ENCODE measurements at regions not wholly inside any gene's neighbourhood (a gene's known extent, or its start where the extent isn't known, plus 50 kb on each side); places are given as distances from the start of the nearest gene placed in this dataset.

DNA sequence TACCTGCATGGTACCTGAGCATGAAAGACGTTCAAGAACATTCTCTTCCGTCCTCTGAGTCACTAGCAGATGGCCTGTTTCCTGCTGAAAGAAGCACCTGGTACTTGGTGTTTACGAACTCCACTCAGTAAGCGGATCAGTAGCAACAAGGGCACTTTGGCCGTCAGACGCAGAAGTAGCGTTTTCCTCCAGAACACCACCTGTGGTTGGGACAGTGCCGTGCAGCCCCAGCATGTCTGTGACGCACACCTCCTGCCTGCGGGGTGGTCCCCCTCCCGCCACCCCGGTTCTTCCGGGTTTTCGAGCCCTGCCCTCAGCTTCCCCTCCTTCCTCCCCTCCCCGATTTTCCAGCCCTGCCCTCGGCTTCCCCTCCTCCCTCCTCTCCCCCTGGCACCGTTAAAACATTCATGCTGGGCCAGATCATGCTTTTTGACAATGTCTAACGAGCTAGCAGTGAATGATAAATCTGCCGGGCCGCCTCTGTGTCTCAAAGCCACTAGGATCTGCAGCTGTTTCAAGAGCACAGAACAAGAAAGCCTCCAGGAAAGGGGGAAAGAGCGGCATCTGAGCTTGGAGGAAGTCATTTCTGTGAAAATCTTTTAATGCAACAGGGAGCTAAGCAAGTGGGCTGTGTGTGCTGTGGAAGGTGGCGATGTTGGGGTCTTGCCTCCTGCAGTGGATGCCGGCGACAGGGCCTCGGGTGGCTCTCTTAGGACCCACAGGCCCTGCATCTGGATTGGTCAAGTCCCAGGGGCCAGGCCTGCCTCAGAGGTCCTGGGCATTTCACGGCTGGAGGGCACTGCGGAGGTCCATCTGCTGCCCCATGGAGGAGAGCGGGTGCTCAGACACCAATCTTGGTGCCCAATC, 207.9 kb downstream of the ERMARD start:
- ATAC-seq (ENCODE audit: insufficient read depth, low FRiP score) = no peak
- Histone ChIP-seq H3K4me3 (no peak overlapping the region), H3K27me3 (ENCODE audit: control insufficient read depth in 3 of 3, insufficient read depth in 3 of 3, low read length in 2 of 3) (peaks cover 0 to 37% (median 4%) of the 10 kb centered on the region in 3 donors), H3K9me3 (ENCODE audit: control insufficient read depth in 4 of 4, insufficient read depth in 3 of 4, low read length in 3 of 4) (peaks cover 0 to 2% (median 0%) of the 10 kb centered on the region in 4 donors), H3K9ac (ENCODE audit: insufficient read depth in 1 of 2, low read length in 2 of 2) (no peak overlapping the region), H3K36me3 (ENCODE audit: control insufficient read depth in 4 of 4, insufficient read depth in 4 of 4, low read length in 4 of 4) (no peaks in the 10 kb centered on the region), H3K27ac (ENCODE audit: low read depth in 1 of 2, low read length in 1 of 2) (peak overlapping the region in 1 of 2 donors; percentile 3), H3K4me1 (ENCODE audit: control insufficient read depth in 5 of 5, insufficient read depth in 5 of 5, low read length in 5 of 5) (peaks cover 0 to 12% (median 0%) of the 10 kb centered on the region in 5 donors)
- 42 to 44% methylated on average over 28 of the region's 28 CpGs for WGBS, 2 donors
- peak in 2 of 3 donors; percentile 36 to 43 for DNase-seq
- TF ChIP-seq, protein P1, sequence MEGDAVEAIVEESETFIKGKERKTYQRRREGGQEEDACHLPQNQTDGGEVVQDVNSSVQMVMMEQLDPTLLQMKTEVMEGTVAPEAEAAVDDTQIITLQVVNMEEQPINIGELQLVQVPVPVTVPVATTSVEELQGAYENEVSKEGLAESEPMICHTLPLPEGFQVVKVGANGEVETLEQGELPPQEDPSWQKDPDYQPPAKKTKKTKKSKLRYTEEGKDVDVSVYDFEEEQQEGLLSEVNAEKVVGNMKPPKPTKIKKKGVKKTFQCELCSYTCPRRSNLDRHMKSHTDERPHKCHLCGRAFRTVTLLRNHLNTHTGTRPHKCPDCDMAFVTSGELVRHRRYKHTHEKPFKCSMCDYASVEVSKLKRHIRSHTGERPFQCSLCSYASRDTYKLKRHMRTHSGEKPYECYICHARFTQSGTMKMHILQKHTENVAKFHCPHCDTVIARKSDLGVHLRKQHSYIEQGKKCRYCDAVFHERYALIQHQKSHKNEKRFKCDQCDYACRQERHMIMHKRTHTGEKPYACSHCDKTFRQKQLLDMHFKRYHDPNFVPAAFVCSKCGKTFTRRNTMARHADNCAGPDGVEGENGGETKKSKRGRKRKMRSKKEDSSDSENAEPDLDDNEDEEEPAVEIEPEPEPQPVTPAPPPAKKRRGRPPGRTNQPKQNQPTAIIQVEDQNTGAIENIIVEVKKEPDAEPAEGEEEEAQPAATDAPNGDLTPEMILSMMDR (IDR thresholded peaks at IDR 0.05; ENCODE audit: control extremely low read depth, extremely low read depth) = no peak

DNA sequence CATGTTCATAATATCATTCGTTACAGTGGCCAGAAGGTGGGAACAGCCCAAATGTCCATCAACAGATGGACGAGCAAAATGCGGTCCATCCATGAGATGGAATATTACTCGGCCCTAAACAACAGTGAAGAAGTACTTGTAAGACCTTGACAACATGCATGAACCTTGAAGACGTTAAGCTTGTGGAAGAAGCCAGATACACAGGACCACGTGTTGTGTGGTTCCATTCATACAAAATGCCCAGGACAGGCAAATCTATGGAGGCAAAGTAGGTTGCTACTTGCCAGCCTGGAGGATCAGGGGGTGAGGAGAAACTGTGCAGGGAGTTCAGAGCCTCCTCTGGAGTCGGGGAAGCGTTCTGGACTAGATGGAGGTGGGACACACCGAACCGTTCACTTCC, 207.1 kb downstream of the ERMARD start:
- no peak overlapping the region for H3K27ac ChIP-seq (ENCODE audit: low read depth in 1 of 2, low read length in 1 of 2)
- 94 to 95% methylated on average over 10 of the region's 10 CpGs for WGBS, 2 donors
- no peak for ATAC-seq (ENCODE audit: insufficient read depth, low FRiP score)

DNA sequence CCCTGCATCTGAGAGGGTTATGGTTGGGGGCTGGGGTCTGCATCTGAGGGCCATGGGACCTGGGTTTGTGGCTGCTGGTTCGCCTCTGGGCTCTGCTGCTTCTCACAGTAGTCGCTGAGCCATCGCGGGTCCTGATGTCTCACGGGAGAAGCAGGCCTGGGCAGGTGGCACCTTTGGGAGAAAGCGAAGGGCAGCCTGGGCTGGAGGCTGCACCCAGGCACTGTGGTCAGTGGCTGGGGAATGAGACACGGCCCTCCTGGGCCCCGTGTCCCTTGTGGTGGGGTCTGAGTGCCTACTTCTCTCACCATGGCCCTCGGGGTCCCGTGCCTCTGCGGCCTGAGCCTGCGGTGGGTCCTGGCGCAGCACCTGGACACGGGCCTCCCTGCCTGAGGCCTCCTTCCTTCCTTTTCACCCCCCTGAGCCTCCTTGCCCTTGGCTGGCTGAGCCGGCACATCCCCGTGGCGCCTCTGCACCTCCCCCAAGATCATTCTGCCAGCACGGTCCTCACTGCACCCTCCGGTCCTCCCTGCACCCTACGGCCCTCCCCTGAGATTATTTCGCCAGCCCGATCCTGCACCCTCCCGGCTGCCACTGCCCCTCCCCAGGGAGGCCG, 206.0 kb downstream of the ERMARD start:
- DNase-seq (no peak), ATAC-seq (ENCODE audit: insufficient read depth, low FRiP score) (no peak)
- WGBS, 2 donors = 73 to 81% methylated on average over 24 of the region's 24 CpGs
- H3K9me3 ChIP-seq (ENCODE audit: control insufficient read depth in 4 of 4, insufficient read depth in 3 of 4, low read length in 3 of 4) = peaks cover 0 to 2% (median 0%) of the 10 kb centered on the region in 4 donors
- H3K27ac ChIP-seq (ENCODE audit: low read depth in 1 of 2, low read length in 1 of 2) = no peak overlapping the region
- no peak overlapping the region for H3K4me3 ChIP-seq
- peaks cover 0 to 35% (median 4%) of the 10 kb centered on the region in 3 donors for H3K27me3 ChIP-seq (ENCODE audit: control insufficient read depth in 3 of 3, insufficient read depth in 3 of 3, low read length in 2 of 3)
- TF ChIP-seq, protein P1 (IDR thresholded peaks at IDR 0.05; ENCODE audit: control extremely low read depth, extremely low read depth) = no peak
- H3K4me1 ChIP-seq (ENCODE audit: control insufficient read depth in 5 of 5, insufficient read depth in 5 of 5, low read length in 5 of 5) = peaks cover 0 to 10% (median 0%) of the 10 kb centered on the region in 5 donors
- H3K36me3 ChIP-seq (ENCODE audit: control insufficient read depth in 4 of 4, insufficient read depth in 4 of 4, low read length in 4 of 4) = no peaks in the 10 kb centered on the region
- no peak overlapping the region for H3K9ac ChIP-seq (ENCODE audit: insufficient read depth in 1 of 2, low read length in 2 of 2)

More for the DNA sequence above, 207.1 kb downstream of the ERMARD start:
- no peak overlapping the region for H3K9ac ChIP-seq (ENCODE audit: insufficient read depth in 1 of 2, low read length in 2 of 2)
- peaks cover 0 to 12% (median 0%) of the 10 kb centered on the region in 5 donors for H3K4me1 ChIP-seq (ENCODE audit: control insufficient read depth in 5 of 5, insufficient read depth in 5 of 5, low read length in 5 of 5)
- H3K36me3 ChIP-seq (ENCODE audit: control insufficient read depth in 4 of 4, insufficient read depth in 4 of 4, low read length in 4 of 4) = no peaks in the 10 kb centered on the region
- no peak overlapping the region for H3K4me3 ChIP-seq
- DNase-seq = no peak
- TF ChIP-seq, protein P1 (IDR thresholded peaks at IDR 0.05; ENCODE audit: control extremely low read depth, extremely low read depth) = no peak
- H3K9me3 ChIP-seq (ENCODE audit: control insufficient read depth in 4 of 4, insufficient read depth in 3 of 4, low read length in 3 of 4) = peaks cover 0 to 2% (median 0%) of the 10 kb centered on the region in 4 donors
- peaks cover 0 to 33% (median 4%) of the 10 kb centered on the region in 3 donors for H3K27me3 ChIP-seq (ENCODE audit: control insufficient read depth in 3 of 3, insufficient read depth in 3 of 3, low read length in 2 of 3)

Data from lung (tissue), 11 donors.